ENCODE measurements at regions not wholly inside any gene's neighbourhood (a gene's known extent, or its start where the extent isn't known, plus 50 kb on each side); places are given as distances from the start of the nearest gene placed in this dataset.
A peak's percentile ranks its signal among the peaks of the same experiment; 100 is the strongest.
"Not testable (repeated sequence)": the region's sequence is repeated elsewhere in the genome, so short reads cannot be mapped to it uniquely, and the experiment has no call there.

- Histone ChIP-seq H3K4me3 (no peak overlapping the region), H3K27ac (no peak overlapping the region)
These were observed 137.9 kb upstream of the F3 start for GRCh38 chr1:94679332-94680038.

- H3K4me3 ChIP-seq = no peak overlapping the region
- no peak overlapping the region for H3K27ac ChIP-seq
These were observed 136.8 kb upstream of the F3 start for GRCh38 chr1:94678202-94678848.

DNA sequence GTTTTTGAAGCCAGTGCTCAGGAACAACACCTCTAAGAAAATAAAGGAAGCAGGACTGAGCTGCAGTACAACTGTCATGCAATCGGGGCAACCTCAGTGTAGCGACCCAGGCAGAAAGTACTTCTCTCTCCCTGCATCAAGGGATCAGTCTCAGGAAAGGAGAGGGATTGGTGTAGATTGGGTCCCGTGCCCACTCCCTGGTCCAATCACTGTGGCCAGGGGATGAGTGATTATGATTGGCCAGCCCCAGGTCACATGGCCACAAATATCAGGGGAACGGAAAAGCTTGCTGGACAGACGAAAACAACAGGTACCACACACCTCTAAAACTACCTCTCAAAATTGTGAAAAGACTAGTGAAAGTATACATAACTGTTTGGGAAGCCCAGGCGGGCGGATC lies 136.2 kb upstream of the F3 start:
- Histone ChIP-seq H3K4me3 (no peak overlapping the region), H3K27ac (no peak overlapping the region)

GRCh38 chr1:94677087-94677486 lies 135.5 kb upstream of the F3 start:
- Histone ChIP-seq H3K27ac (no peak overlapping the region), H3K4me3 (no peak overlapping the region)

DNA sequence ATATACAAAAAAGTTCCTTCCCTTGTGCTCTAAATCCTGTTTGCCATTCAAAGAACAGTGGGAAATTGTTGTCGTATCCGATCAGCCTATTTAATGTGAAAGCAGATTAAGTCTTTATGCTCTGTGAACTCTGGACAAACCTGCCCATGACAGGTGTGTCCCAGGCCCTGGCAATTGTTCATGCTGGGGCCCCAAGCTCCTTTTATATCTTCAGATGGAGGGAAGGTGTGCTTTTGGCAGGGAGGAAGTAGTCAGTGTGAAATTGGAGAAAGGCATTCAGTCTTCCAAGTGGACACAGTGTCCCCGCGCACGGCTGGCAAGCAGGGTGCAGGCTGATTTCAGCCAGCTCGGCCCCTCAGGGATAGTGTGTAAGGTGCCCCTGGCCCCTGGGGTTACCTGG lies 135.1 kb upstream of the F3 start:
- Histone ChIP-seq H3K27ac (no peak overlapping the region), H3K4me3 (no peak overlapping the region)

- no peak overlapping the region for H3K4me3 ChIP-seq
- no peak overlapping the region for H3K27ac ChIP-seq
These were observed 133.8 kb upstream of the F3 start for GRCh38 chr1:94675373-94675772.

DNA sequence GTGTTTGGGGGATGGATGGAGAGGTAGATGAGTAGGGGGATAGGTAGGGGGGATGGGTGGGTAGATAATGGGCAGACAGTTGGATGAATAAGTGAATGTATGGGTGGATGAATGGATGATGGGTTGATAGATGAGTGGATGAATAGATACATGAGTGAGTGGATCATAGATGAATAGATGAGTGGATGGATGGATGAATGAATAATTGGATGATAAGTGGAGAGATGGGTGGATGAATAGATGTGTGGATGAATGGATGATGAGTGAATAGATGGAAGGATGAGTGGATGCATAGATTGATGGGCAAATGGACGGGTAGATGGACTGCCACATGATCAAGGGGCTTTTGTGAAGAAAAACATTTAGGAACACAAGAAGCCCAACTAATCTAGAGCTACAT lies 133.3 kb upstream of the F3 start:
- no peak overlapping the region for H3K27ac ChIP-seq
- no peak overlapping the region for H3K4me3 ChIP-seq

DNA sequence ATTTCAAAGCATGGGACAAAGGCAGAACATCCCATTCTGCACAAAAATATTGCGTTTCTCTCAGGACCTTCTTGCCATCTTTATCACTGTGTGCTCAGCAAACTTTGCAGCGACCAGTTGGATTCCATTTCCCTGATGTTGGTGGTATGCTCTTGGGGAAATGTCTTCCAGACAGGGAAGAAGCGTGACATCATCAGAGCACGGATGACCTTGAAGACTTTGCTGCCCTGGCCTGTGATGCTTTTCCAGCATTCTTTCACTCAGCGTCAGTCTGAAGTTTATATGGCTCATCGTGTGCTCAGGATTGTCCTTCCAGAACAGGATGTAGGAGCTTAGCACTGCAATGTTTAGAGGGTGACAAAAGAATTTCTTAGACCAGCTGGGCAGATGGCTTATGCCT lies 131.4 kb upstream of the F3 start:
- no peak overlapping the region for H3K27ac ChIP-seq

DNA sequence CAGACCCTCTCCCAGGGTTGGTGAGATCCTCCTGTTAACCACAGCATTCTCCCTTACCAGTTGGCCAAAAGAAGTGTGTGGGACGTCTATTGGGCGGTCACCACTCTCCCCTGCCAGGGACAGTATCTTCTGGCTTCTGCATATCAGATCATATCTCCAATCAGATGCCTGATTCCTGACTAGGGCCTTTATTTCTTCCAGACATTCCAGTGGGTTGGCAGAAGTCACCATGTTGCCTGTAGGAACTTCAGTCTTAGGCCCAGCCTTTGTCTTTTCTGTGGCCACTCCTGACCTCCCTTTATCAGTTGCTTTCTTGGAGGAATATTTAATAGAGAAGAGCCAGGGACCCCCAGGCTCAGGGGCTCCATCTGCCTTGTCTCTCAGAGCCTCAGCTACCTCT lies 130.4 kb upstream of the F3 start:
- no peak overlapping the region for H3K27ac ChIP-seq
- H3K4me3 ChIP-seq = no peak overlapping the region

More for the DNA sequence above, 131.4 kb upstream of the F3 start:
- H3K4me3 ChIP-seq = no peak overlapping the region

- Histone ChIP-seq H3K27ac (no peak overlapping the region), H3K4me3 (no peak overlapping the region)
These were observed 128.7 kb upstream of the F3 start for GRCh38 chr1:94670273-94670672.

GRCh38 chr1:94669198-94669597 lies 127.6 kb upstream of the F3 start:
- Histone ChIP-seq H3K4me3 (no peak overlapping the region), H3K27ac (no peak overlapping the region)

DNA sequence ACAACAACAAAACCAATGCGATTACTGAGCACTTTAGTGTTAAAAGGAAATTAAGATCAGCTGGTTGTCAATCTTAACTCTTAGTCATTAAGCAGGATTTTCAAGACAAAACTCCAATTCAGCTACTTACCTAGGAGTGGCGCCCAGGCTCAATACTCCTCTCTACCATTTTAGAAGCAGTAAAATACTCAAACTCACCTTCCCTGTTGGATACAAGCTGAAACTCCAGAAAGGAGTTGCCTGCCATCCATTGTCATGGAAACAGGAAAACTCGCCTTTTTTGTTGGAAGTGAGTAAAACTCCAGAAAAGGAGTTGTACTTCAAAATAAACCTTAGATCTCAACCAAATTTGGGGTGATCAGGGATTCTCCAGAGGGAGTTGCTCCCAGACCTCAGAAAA lies 127.0 kb upstream of the F3 start:
- no peak overlapping the region for H3K4me3 ChIP-seq
- H3K27ac ChIP-seq = no peak overlapping the region

GRCh38 chr1:94667818-94668217 lies 126.3 kb upstream of the F3 start:
- Histone ChIP-seq H3K27ac (no peak overlapping the region), H3K4me3 (no peak overlapping the region)

- no peak overlapping the region for H3K27ac ChIP-seq
- no peak overlapping the region for H3K4me3 ChIP-seq
These were observed 125.2 kb upstream of the F3 start for GRCh38 chr1:94666797-94667196.

GRCh38 chr1:94661431-94661932 lies 119.9 kb upstream of the F3 start:
- Histone ChIP-seq H3K27ac (peak overlapping the region in 1 of 21 experiments; percentile 5), H3K4me3 (no peak overlapping the region)

DNA sequence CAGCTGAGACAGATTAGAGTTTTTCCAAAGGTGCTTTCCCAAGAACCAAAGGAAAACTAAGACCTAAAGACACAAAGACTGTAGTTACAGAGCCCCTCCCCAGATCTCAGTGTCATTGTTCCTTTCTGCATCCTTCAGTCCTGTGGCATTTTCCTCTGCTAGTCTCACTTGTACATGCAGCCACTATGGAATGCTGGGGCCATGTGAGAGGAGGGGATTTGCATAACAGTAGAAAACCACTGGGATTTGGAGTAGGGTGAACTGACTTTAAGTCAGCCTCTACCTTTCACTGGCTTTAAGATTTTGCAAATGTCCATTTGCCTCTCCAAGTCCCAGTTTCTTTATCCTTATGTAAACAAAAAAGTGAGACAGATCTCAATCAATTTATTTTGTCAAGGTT lies 119.4 kb upstream of the F3 start:
- H3K4me3 ChIP-seq = no peak overlapping the region
- H3K27ac ChIP-seq = peak overlapping the region in 1 of 21 experiments; percentile 5

DNA sequence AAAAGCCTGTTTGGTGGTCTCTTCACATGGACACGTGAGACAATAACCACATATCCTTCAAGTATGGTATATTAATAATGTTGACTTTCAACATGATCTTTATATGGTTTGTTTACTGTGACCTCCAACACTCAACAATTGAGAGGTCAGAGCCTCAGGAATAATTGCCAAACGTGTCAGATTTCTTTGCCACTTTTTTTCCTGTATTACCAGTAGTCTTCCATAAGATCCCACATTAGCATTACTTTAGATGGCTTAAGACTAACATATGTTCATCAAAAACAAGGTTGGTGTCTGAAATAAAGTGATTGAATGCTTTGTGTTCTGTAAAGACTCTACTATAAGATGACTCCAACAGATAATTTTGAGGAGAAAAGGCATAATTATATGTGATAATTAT lies 118.7 kb upstream of the F3 start:
- H3K4me3 ChIP-seq = no peak overlapping the region
- H3K27ac ChIP-seq = no peak overlapping the region

- H3K27ac ChIP-seq, H3K4me3 ChIP-seq: not testable (repeated sequence)
These were observed 117.6 kb upstream of the F3 start for GRCh38 chr1:94659202-94659601.

- Histone ChIP-seq H3K4me3 (no peak overlapping the region), H3K27ac (no peak overlapping the region)
These were observed 116.7 kb upstream of the F3 start for GRCh38 chr1:94658221-94658620.

- not testable (repeated sequence) for H3K27ac ChIP-seq, H3K4me3 ChIP-seq
These were observed 116.2 kb upstream of the F3 start for GRCh38 chr1:94657776-94658175.

DNA sequence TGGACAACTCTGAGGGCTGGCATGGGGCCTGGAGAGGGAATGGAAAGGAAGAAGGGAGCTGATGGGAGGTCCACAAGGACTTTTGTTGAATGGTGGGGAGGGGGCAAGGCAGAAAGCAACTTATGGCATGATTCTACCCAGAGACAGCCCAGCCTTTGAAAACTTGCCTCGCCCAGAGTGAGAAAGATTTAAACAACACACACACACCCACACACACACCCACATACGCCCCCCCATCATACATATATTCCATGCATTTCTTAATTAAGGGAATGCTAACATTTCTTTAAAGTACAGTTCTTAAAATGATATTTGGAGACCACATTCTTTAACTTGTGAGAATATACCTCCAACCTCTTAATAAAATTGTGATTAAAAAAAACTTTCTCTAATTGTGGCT lies 115.4 kb upstream of the F3 start:
- Histone ChIP-seq H3K27ac (no peak overlapping the region), H3K4me3 (no peak overlapping the region)

GRCh38 chr1:94654919-94655318 lies 113.4 kb upstream of the F3 start:
- Histone ChIP-seq H3K4me3 (no peak overlapping the region), H3K27ac (no peak overlapping the region)

All from skin epidermis (tissue), 12 donors.